Gastroesophageal sphincter (tissue), 3 donors: ENCODE measurements at regions not wholly inside any gene's neighbourhood (a gene's known extent, or its start where the extent isn't known, plus 50 kb on each side); places are given as distances from the start of the nearest gene placed in this dataset.

Source experiments
- POLR2AphosphoS5 ChIP-seq: sonication (generic); formaldehyde crosslinking; IDR thresholded peaks from one replicate; pipeline ENCODE4 v1.6.1; 2017; ENCODE audit warnings: antibody characterized with exemption
- TF ChIP-seq, protein P1 (sequence below), 4 experiments: fragments of 200-600 bp in 2 of 4; fragments of 450-650 bp in 2 of 4; sonication (generic) in 1 of 4; IDR thresholded peaks; one replicate each; pipeline ENCODE4 v1.5.1; 2017 to 2019; ENCODE audit warnings: antibody characterized with exemption in 4 of 4, mild to moderate bottlenecking in 2 of 4, moderate library complexity in 2 of 4

DNA sequence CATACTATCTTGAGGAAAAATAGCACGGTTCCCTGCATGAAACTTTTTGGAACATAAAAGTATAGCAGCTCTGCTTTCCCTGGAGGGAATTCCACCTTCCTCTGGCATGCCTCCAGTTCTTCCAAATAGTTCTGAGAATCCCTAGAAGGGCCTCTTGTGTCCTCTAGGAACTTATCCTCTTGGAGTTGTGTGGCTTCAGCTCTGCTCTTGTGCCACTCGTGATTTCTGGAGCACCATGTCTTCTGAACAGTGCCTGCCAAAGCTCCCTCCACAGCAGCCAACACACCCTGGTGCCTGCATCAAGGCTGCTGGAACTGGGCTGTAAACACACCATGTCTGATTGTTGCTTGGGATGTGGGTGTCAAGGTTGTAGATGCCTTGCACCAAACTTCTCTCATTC, 65.7 kb upstream of the FLT1 start:
- TF ChIP-seq POLR2AphosphoS5, result no peak
- TF ChIP-seq, protein P1, sequence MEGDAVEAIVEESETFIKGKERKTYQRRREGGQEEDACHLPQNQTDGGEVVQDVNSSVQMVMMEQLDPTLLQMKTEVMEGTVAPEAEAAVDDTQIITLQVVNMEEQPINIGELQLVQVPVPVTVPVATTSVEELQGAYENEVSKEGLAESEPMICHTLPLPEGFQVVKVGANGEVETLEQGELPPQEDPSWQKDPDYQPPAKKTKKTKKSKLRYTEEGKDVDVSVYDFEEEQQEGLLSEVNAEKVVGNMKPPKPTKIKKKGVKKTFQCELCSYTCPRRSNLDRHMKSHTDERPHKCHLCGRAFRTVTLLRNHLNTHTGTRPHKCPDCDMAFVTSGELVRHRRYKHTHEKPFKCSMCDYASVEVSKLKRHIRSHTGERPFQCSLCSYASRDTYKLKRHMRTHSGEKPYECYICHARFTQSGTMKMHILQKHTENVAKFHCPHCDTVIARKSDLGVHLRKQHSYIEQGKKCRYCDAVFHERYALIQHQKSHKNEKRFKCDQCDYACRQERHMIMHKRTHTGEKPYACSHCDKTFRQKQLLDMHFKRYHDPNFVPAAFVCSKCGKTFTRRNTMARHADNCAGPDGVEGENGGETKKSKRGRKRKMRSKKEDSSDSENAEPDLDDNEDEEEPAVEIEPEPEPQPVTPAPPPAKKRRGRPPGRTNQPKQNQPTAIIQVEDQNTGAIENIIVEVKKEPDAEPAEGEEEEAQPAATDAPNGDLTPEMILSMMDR (IDR thresholded peaks at IDR 0.05), result no peak
